Neuronal stem cell (in vitro differentiated cells): ENCODE measurements at regions not wholly inside any gene's neighbourhood (a gene's known extent, or its start where the extent isn't known, plus 50 kb on each side); places are given as distances from the start of the nearest gene placed in this dataset.

ENCODE experiments used
- DNase-seq: peaks from one replicate; pipeline ENCODE4 v3.0.0-alpha.2; 2013; ENCODE audit warnings: low spot score
- H2AFZ ChIP-seq: one replicate; pipeline ENCODE4 v1.6.1; 2013; ENCODE audit warnings: mild to moderate bottlenecking, low read length, inconsistent platforms
- H2AK5ac ChIP-seq: 2 replicates; pipeline ENCODE4 v1.6.1; 2013; ENCODE audit warnings: low read depth, mild to moderate bottlenecking, inconsistent platforms, low read length, moderate library complexity, mixed read lengths
- H2BK120ac ChIP-seq: 2 replicates; pipeline ENCODE4 v1.6.1; 2013; ENCODE audit warnings: low read depth, mild to moderate bottlenecking, inconsistent platforms, low read length, moderate library complexity, mixed read lengths
- H2BK12ac ChIP-seq: one replicate; pipeline ENCODE4 v1.6.1; 2013; ENCODE audit warnings: low read length, inconsistent platforms
- H2BK15ac ChIP-seq: 2 replicates; pipeline ENCODE4 v1.6.1; 2013; ENCODE audit warnings: mild to moderate bottlenecking, low read length, inconsistent platforms, mixed read lengths
- H2BK5ac ChIP-seq: one replicate; pipeline ENCODE4 v1.6.1; 2013; ENCODE audit warnings: inconsistent platforms, mild to moderate bottlenecking, low read length, moderate library complexity
- H3K14ac ChIP-seq: one replicate; pipeline ENCODE4 v1.6.1; 2013; ENCODE audit warnings: low read length, inconsistent platforms
- H3K18ac ChIP-seq: 2 replicates; pipeline ENCODE4 v1.6.1; 2013; ENCODE audit warnings: low read length, inconsistent platforms
- H3K23ac ChIP-seq: 2 replicates; pipeline ENCODE4 v1.6.1; 2013; ENCODE audit warnings: low read depth, mild to moderate bottlenecking, mixed read lengths, low read length, inconsistent platforms; ENCODE audit not compliant: poor library complexity
- H3K27ac ChIP-seq: replicated peaks from 3 replicates; pipeline ENCODE4 v1.5.1; 2013; ENCODE audit warnings: low read length, inconsistent platforms
- H3K27me3 ChIP-seq, 3 experiments: 2 replicates each; pipeline ENCODE4 v1.6.1; 2013; ENCODE audit warnings: low read length in 3 of 3, mild to moderate bottlenecking in 2 of 3, inconsistent platforms in 1 of 3, low read depth in 1 of 3, mixed read lengths in 1 of 3, moderate library complexity in 1 of 3; ENCODE audit not compliant: control insufficient read depth in 3 of 3, insufficient read depth in 3 of 3
- H3K36me3 ChIP-seq, 2 donors: replicated peaks in 1 of 2; 2 replicates each; pipeline ENCODE4 v1.6.1; 2013; ENCODE audit warnings: low read length in 2 of 2; ENCODE audit not compliant: control insufficient read depth in 2 of 2, insufficient read depth in 2 of 2
- H3K4ac ChIP-seq: 2 replicates; pipeline ENCODE4 v1.6.1; 2013; ENCODE audit warnings: inconsistent platforms, mild to moderate bottlenecking, low read length, moderate library complexity
- H3K4me1 ChIP-seq, 2 donors: 1 replicate in 1 of 2; 2 replicates in 1 of 2; pipeline ENCODE4 v1.6.1; 2013; ENCODE audit warnings: low read length in 2 of 2, low read depth in 1 of 2; ENCODE audit not compliant: control insufficient read depth in 2 of 2, insufficient read depth in 1 of 2
- H3K4me2 ChIP-seq: one replicate; pipeline ENCODE4 v1.6.1; 2013; ENCODE audit warnings: mild to moderate bottlenecking, low read length, inconsistent platforms; ENCODE audit not compliant: insufficient read depth, poor library complexity, severe bottlenecking
- H3K4me3 ChIP-seq, 2 donors: 2 replicates each; pipeline ENCODE4 v1.5.1; 2013; ENCODE audit warnings: low read length in 2 of 2, mild to moderate bottlenecking in 2 of 2, inconsistent platforms in 1 of 2, moderate library complexity in 1 of 2
- H3K79me1 ChIP-seq: one replicate; pipeline ENCODE4 v1.6.1; 2013; ENCODE audit warnings: low read depth, mild to moderate bottlenecking, inconsistent platforms, low read length, moderate library complexity
- H3K9ac ChIP-seq: one replicate; pipeline ENCODE4 v1.6.1; 2013; ENCODE audit warnings: mild to moderate bottlenecking, low read depth, low read length, inconsistent platforms; ENCODE audit not compliant: poor library complexity
- H3K9me3 ChIP-seq, 2 donors: replicated peaks in 1 of 2; 2 replicates each; pipeline versions ENCODE3 to v1.6.1; 2013; ENCODE audit warnings: low read length in 2 of 2, mild to moderate bottlenecking in 2 of 2, inconsistent platforms in 1 of 2, low read depth in 1 of 2, mixed read lengths in 1 of 2, moderate library complexity in 1 of 2; ENCODE audit not compliant: control insufficient read depth in 2 of 2, insufficient read depth in 1 of 2
- H4K8ac ChIP-seq: one replicate; pipeline ENCODE4 v1.6.1; 2013; ENCODE audit warnings: low read depth, mild to moderate bottlenecking, inconsistent platforms, low read length, moderate library complexity
- H4K91ac ChIP-seq: one replicate; pipeline ENCODE4 v1.6.1; 2013; ENCODE audit warnings: low read length, low read depth, mild to moderate bottlenecking, inconsistent platforms; ENCODE audit not compliant: poor library complexity
- WGBS, 2 donors: extraction: QIAGEN DNeasy Blood & Tissue Kit; methylation state at CpG; one replicate each; pipeline ENCODE4 v1.1.7; 2013; ENCODE audit warnings: missing lambda C conversion rate in 2 of 2, mixed read lengths in 1 of 2; ENCODE audit not compliant: insufficient read length in 2 of 2, insufficient replicate concordance in 1 of 2; ENCODE audit errors: extremely low coverage in 2 of 2; 5-methylcytosine and 5-hydroxymethylcytosine counted together

GRCh38 chr18:75797046-75797445 is 369.5 kb upstream of the SMIM21 start:
- H3K27ac ChIP-seq, result no peak overlapping the region
- H3K27me3 ChIP-seq, result no peaks in the 10 kb centered on the region
- H3K4ac ChIP-seq, result no peak overlapping the region
- H2BK120ac ChIP-seq, result no peak overlapping the region
- H3K9me3 ChIP-seq, result no peaks in the 10 kb centered on the region
- H2BK12ac ChIP-seq, result no peak overlapping the region
- H3K4me1 ChIP-seq, result peaks cover 2 to 3% of the 10 kb centered on the region in 2 donors
- no peak overlapping the region for H3K18ac ChIP-seq
- H3K14ac ChIP-seq, result no peak overlapping the region
- H2AFZ ChIP-seq, result no peak overlapping the region
- no peak overlapping the region for H2BK5ac ChIP-seq
- H3K9ac ChIP-seq, result no peak overlapping the region
- no peak overlapping the region for H4K8ac ChIP-seq
- H3K23ac ChIP-seq, result no peak overlapping the region
- no peak overlapping the region for H3K4me2 ChIP-seq
- H2AK5ac ChIP-seq, result no peak overlapping the region
- no peak for DNase-seq
- H3K4me3 ChIP-seq, result no peak overlapping the region
- no peak overlapping the region for H4K91ac ChIP-seq
- no CpG with 5 or more reads among the region's 1 CpG for WGBS, 2 donors
- H3K79me1 ChIP-seq, result peaks cover 2% of the 10 kb centered on the region
- no peaks in the 10 kb centered on the region for H3K36me3 ChIP-seq
- H2BK15ac ChIP-seq, result no peak overlapping the region

DNA sequence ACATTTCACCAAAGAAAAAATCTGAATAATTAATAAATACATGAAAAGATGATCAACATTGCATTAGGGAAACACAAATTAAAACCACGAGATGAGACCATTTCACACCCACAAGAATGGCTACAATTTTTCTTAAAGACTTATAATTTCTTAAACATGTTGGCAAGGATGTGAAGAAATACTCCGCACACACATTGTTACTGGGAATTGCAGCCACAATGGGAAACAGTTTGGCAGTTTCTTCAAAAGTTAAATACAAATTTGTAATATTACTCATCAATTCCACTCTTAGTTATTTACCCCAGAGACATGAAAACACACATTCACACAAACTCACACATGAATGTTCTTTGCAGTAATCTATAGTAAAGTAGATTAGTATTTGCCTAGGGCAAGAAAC is 363.3 kb upstream of the SMIM21 start:
- Histone ChIP-seq H3K14ac (no peak overlapping the region), H3K27me3 (no peaks in the 10 kb centered on the region), H2BK15ac (no peak overlapping the region), H3K36me3 (no peaks in the 10 kb centered on the region), H3K4me3 (no peak overlapping the region), H3K4me2 (no peak overlapping the region), H3K27ac (no peak overlapping the region), H4K8ac (no peak overlapping the region), H2BK5ac (no peak overlapping the region), H3K4ac (no peak overlapping the region), H3K4me1 (no peaks in the 10 kb centered on the region), H3K9me3 (no peaks in the 10 kb centered on the region), H4K91ac (no peak overlapping the region), H3K18ac (no peak overlapping the region), H3K23ac (no peak overlapping the region), H2BK12ac (no peak overlapping the region), H3K79me1 (peaks cover 2% of the 10 kb centered on the region), H2AK5ac (no peak overlapping the region), H2BK120ac (no peak overlapping the region), H2AFZ (no peak overlapping the region), H3K9ac (no peak overlapping the region)
- no peak for DNase-seq
- no CpG with 5 or more reads among the region's 2 CpGs for WGBS, 2 donors

DNA sequence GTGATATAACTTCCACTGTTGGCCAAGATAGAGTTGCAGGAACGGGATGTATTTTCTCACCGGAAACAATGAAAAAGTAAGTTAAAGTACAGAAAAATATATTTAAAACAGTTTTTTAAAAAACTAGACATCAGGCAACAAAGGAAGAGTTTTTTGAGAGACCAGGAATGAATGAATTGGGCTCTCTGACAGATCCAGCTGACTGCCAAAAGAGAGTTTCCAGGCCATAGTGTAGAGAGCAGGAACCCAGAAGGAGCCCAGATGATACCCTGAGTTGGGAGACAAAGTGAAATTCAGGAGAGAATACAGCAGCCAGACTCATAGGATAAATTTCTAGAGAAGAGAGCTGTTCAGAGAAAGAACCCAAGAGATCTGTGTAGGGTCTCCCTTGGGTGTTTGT is 362.6 kb upstream of the SMIM21 start:
- Histone ChIP-seq H2AFZ (no peak overlapping the region), H3K9ac (no peak overlapping the region), H3K4me1 (peaks cover 0 to 2% of the 10 kb centered on the region in 2 donors), H2AK5ac (no peak overlapping the region), H3K4me2 (no peak overlapping the region), H3K79me1 (peaks cover 2% of the 10 kb centered on the region), H2BK5ac (no peak overlapping the region), H3K27ac (no peak overlapping the region), H2BK12ac (no peak overlapping the region), H3K36me3 (no peaks in the 10 kb centered on the region), H3K27me3 (no peaks in the 10 kb centered on the region), H3K4ac (no peak overlapping the region), H4K91ac (no peak overlapping the region), H3K4me3 (no peak overlapping the region), H2BK120ac (no peak overlapping the region), H3K9me3 (no peaks in the 10 kb centered on the region), H3K23ac (no peak overlapping the region), H3K18ac (no peak overlapping the region), H4K8ac (no peak overlapping the region), H2BK15ac (no peak overlapping the region), H3K14ac (no peak overlapping the region)
- no CpG with 5 or more reads among the region's 2 CpGs for WGBS, 2 donors
- DNase-seq, result no peak

GRCh38 chr18:75785834-75786233 is 358.3 kb upstream of the SMIM21 start:
- no peaks in the 10 kb centered on the region for H3K79me1 ChIP-seq
- H3K18ac ChIP-seq, result no peak overlapping the region
- peak overlapping the region; percentile 84 for H2AFZ ChIP-seq
- H3K9ac ChIP-seq, result no peak overlapping the region
- H3K9me3 ChIP-seq, result no peaks in the 10 kb centered on the region
- H2BK5ac ChIP-seq, result no peak overlapping the region
- H4K91ac ChIP-seq, result no peak overlapping the region
- H3K4me3 ChIP-seq, result no peak overlapping the region
- H3K4me1 ChIP-seq, result peaks cover 4 to 15% of the 10 kb centered on the region in 2 donors
- no peak overlapping the region for H3K14ac ChIP-seq
- H3K27ac ChIP-seq, result no peak overlapping the region
- H2BK15ac ChIP-seq, result no peak overlapping the region
- H3K4me2 ChIP-seq, result no peak overlapping the region
- no peak overlapping the region for H2BK120ac ChIP-seq
- H3K23ac ChIP-seq, result no peak overlapping the region
- H3K36me3 ChIP-seq, result no peaks in the 10 kb centered on the region
- no peak overlapping the region for H3K4ac ChIP-seq
- no CpG with 5 or more reads among the region's 3 CpGs for WGBS, 2 donors
- no peak for DNase-seq
- H2BK12ac ChIP-seq, result no peak overlapping the region
- no peaks in the 10 kb centered on the region for H3K27me3 ChIP-seq
- H4K8ac ChIP-seq, result no peak overlapping the region
- no peak overlapping the region for H2AK5ac ChIP-seq
